ENCODE measurements at regions not wholly inside any gene's neighbourhood (a gene's known extent, or its start where the extent isn't known, plus 50 kb on each side); places are given as distances from the start of the nearest gene placed in this dataset.

DNA sequence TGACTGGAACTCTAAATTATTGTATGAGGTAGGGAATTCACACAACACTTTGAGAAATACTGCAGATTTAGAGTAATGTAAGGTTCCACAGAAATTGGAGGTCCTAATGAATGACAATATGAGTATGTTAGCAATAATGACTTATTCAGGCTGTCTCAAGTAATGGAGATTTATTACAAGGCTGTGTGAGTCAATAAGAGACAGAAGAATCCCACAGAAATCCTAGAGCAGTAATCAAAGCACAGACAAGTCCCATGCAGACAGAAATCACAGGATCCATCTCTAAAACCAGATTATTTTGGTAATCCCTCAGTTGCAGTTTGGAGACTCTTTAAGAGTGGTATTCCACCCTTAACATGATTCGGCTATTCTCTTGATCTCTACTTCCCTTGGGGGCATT lies 83.6 kb downstream of the FAM161A start:
- no peaks in the 10 kb centered on the region for H4K20me1 ChIP-seq (ENCODE audit: insufficient read depth, low read length)
- ChIA-PET CTCF (ENCODE audit: unreplicated experiment) (no interaction called here), POLR2A (no interaction called here)
- H2AFZ ChIP-seq (ENCODE audit: low read length): no peak overlapping the region
- TF ChIP-seq EZH2phosphoT487 (IDR thresholded peaks at IDR 0.05; ENCODE audit: borderline replicate concordance, low read depth, low read length) (no peak), CTCF (conservative IDR thresholded peaks at IDR 0.05; ENCODE audit: low read length) (no peak)
- intact Hi-C loops (cut with micrococcal nuclease; ENCODE audit: unreplicated experiment): no loop called here
- H3K9me3 ChIP-seq (ENCODE audit: low read length): no peaks in the 10 kb centered on the region
- H3K27ac ChIP-seq (ENCODE audit: low read depth, low read length, poor library complexity, severe bottlenecking): no peak overlapping the region
- H3K4me3 ChIP-seq (ENCODE audit: low read depth, low read length, poor library complexity, severe bottlenecking): no peak overlapping the region
- no peak for DNase-seq (ENCODE audit: low spot score)
- H3K4me2 ChIP-seq (ENCODE audit: low read length): no peak overlapping the region
- no TSS peak for BruUV-seq (replicated peaks)
- H3K4me1 ChIP-seq (ENCODE audit: insufficient read depth, low read length, poor library complexity, severe bottlenecking): peaks cover 13% of the 10 kb centered on the region
- H3K9me2 ChIP-seq (ENCODE audit: insufficient read depth, low read length): no peaks in the 10 kb centered on the region
- no peaks in the 10 kb centered on the region for H3K36me3 ChIP-seq (ENCODE audit: insufficient read depth, low read length)
- H3K79me2 ChIP-seq (ENCODE audit: insufficient read depth, low read depth, low read length): no peaks in the 10 kb centered on the region

DNA sequence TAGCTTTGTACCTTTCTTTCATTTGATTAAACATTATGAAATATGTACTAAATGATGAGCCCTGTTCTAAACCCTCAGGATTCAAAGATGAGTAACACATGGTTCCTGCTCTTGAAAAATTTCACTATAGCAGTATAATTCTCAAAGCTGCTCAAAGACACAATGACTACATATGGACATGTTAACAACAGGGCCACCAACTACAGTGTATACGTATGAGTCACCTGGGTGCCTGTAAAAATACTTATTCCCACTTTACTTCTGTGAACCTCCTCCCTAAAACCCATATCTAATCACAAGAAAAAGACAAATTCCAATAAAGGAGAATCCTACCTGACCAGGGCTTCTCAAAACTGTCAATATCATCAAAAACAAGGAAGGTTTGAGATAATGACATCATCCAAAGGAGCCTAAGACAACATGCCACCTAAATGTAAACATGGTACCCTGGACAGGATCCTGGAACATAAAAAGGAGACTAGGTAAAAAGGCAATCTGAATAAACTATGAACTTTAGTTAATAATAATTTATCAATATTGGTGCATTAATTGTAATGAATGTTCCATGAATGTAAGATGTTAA lies 84.7 kb downstream of the FAM161A start:
- intact Hi-C loops (cut with micrococcal nuclease; ENCODE audit: unreplicated experiment): no loop called here
- Histone ChIP-seq H3K9me3 (ENCODE audit: low read length) (no peaks in the 10 kb centered on the region), H3K4me1 (ENCODE audit: insufficient read depth, low read length, poor library complexity, severe bottlenecking) (peaks cover 6% of the 10 kb centered on the region), H3K4me2 (ENCODE audit: low read length) (no peak overlapping the region), H4K20me1 (ENCODE audit: insufficient read depth, low read length) (no peaks in the 10 kb centered on the region), H3K27ac (ENCODE audit: low read depth, low read length, poor library complexity, severe bottlenecking) (no peak overlapping the region), H3K4me3 (ENCODE audit: low read depth, low read length, poor library complexity, severe bottlenecking) (no peak overlapping the region), H2AFZ (ENCODE audit: low read length) (no peak overlapping the region), H3K9me2 (ENCODE audit: insufficient read depth, low read length) (no peaks in the 10 kb centered on the region), H3K79me2 (ENCODE audit: insufficient read depth, low read depth, low read length) (no peaks in the 10 kb centered on the region), H3K36me3 (ENCODE audit: insufficient read depth, low read length) (no peaks in the 10 kb centered on the region)
- ChIA-PET CTCF (ENCODE audit: unreplicated experiment) (no interaction called here), POLR2A (interaction anchor here (0.6 to 0.9 kb wide), 2 partner anchors 331 to 524 kb away, joined by 3 to 5 read pairs; no protein-coding TSS in a partner anchor)
- TF ChIP-seq CTCF (conservative IDR thresholded peaks at IDR 0.05; ENCODE audit: low read length) (no peak), EZH2phosphoT487 (IDR thresholded peaks at IDR 0.05; ENCODE audit: borderline replicate concordance, low read depth, low read length) (no peak)
- DNase-seq (ENCODE audit: low spot score): no peak
- BruUV-seq (replicated peaks): no TSS peak

GRCh38 chr2:61764035-61764800 lies 89.6 kb downstream of the FAM161A start:
- Histone ChIP-seq H4K20me1 (ENCODE audit: insufficient read depth, low read length) (no peaks in the 10 kb centered on the region), H3K9me2 (ENCODE audit: insufficient read depth, low read length) (no peaks in the 10 kb centered on the region), H3K9me3 (ENCODE audit: low read length) (no peaks in the 10 kb centered on the region), H2AFZ (ENCODE audit: low read length) (peak overlapping the region; percentile 86), H3K4me2 (ENCODE audit: low read length) (peak overlapping the region; percentile 61), H3K4me1 (ENCODE audit: insufficient read depth, low read length, poor library complexity, severe bottlenecking) (peaks cover 17% of the 10 kb centered on the region), H3K36me3 (ENCODE audit: insufficient read depth, low read length) (no peaks in the 10 kb centered on the region), H3K4me3 (ENCODE audit: low read depth, low read length, poor library complexity, severe bottlenecking) (peak overlapping the region; percentile 90), H3K79me2 (ENCODE audit: insufficient read depth, low read depth, low read length) (peaks cover 9% of the 10 kb centered on the region; the same call in 1 of the 2 replicates), H3K27ac (ENCODE audit: low read depth, low read length, poor library complexity, severe bottlenecking) (peak overlapping the region; percentile 67)
- intact Hi-C loops (cut with micrococcal nuclease; ENCODE audit: unreplicated experiment): no loop called here
- peak; percentile 97 for DNase-seq (ENCODE audit: low spot score)
- POLR2A ChIA-PET: interaction anchor here (1.1 kb wide), 1 partner anchor 12 kb away, joined by 4 read pairs; no protein-coding TSS in a partner anchor
- CTCF ChIA-PET (ENCODE audit: unreplicated experiment): no interaction called here
- TSS peak; percentile 98 for BruUV-seq (replicated peaks)
- TF ChIP-seq EZH2phosphoT487 (IDR thresholded peaks at IDR 0.05; ENCODE audit: borderline replicate concordance, low read depth, low read length) (no peak), CTCF (conservative IDR thresholded peaks at IDR 0.05; ENCODE audit: low read length) (no peak)
